ENCODE measurements at regions not wholly inside any gene's neighbourhood (a gene's known extent, or its start where the extent isn't known, plus 50 kb on each side); places are given as distances from the start of the nearest gene placed in this dataset.

GRCh38 chr10:2150288-2150687, 413.0 kb upstream of the ADARB2 start:
- Histone ChIP-seq H3K9me3 (no peaks in the 10 kb centered on the region), H3K4me1 (no peaks in the 10 kb centered on the region), H3K27me3 (peaks cover 0 to 8% (median 0%) of the 10 kb centered on the region in 7 donors), H3K4me3 (no peak overlapping the region), H3K36me3 (no peaks in the 10 kb centered on the region), H3K27ac (no peak overlapping the region)
- no peak for TF ChIP-seq CTCF (IDR thresholded peaks at IDR 0.05)
- 73 to 75% methylated on average over 4 of the region's 4 CpGs for WGBS, 2 donors
- DNase-seq (no peak), ATAC-seq (no peak)
- intact Hi-C loops (cut with DNase I): no loop called here

- DNase-seq (no peak), ATAC-seq (no peak)
- intact Hi-C loops (cut with DNase I): no loop called here
- H3K9me3 ChIP-seq: no peaks in the 10 kb centered on the region
- peaks cover 0 to 8% (median 0%) of the 10 kb centered on the region in 7 donors for H3K27me3 ChIP-seq
- TF ChIP-seq CTCF (IDR thresholded peaks at IDR 0.05): no peak
- no peaks in the 10 kb centered on the region for H3K36me3 ChIP-seq
- WGBS, 2 donors: 43 to 50% methylated on average over 18 of the region's 18 CpGs
- H3K27ac ChIP-seq: no peak overlapping the region
- no peaks in the 10 kb centered on the region for H3K4me1 ChIP-seq
- no peak overlapping the region for H3K4me3 ChIP-seq
These were observed 408.7 kb upstream of the ADARB2 start for GRCh38 chr10:2145926-2146478.

GRCh38 chr10:2145491-2145890, 408.2 kb upstream of the ADARB2 start:
- no peak for ATAC-seq

GRCh38 chr10:2144584-2144983, 407.3 kb upstream of the ADARB2 start:
- H3K36me3 ChIP-seq: no peaks in the 10 kb centered on the region
- intact Hi-C loops (cut with DNase I): no loop called here
- H3K4me1 ChIP-seq: no peaks in the 10 kb centered on the region
- no peak for DNase-seq
- H3K9me3 ChIP-seq: no peaks in the 10 kb centered on the region
- H3K27me3 ChIP-seq: peaks cover 0 to 8% (median 0%) of the 10 kb centered on the region in 7 donors
- TF ChIP-seq CTCF (IDR thresholded peaks at IDR 0.05): no peak
- no peak for ATAC-seq
- H3K4me3 ChIP-seq: no peak overlapping the region
- 72 to 78% methylated on average over 4 of the region's 4 CpGs for WGBS, 2 donors
- H3K27ac ChIP-seq: no peak overlapping the region

More at GRCh38 chr10:2145491-2145890, 408.2 kb upstream of the ADARB2 start:
- intact Hi-C loops (cut with DNase I): no loop called here
- Histone ChIP-seq H3K4me3 (no peak overlapping the region), H3K4me1 (no peaks in the 10 kb centered on the region), H3K9me3 (no peaks in the 10 kb centered on the region), H3K27ac (no peak overlapping the region), H3K27me3 (peaks cover 0 to 8% (median 0%) of the 10 kb centered on the region in 7 donors), H3K36me3 (no peaks in the 10 kb centered on the region)
- DNase-seq: no peak
- no peak for TF ChIP-seq CTCF (IDR thresholded peaks at IDR 0.05)
- 36 to 40% methylated on average over 7 of the region's 7 CpGs for WGBS, 2 donors
